Stimulated activated memory B cell treated with anti-CD40 and anti-IgM and Interleukin-4, amounts not matched to agents 10 μg/mL and 1 μg/mL and 100 μg/mL, for 72 hours (primary cell): ENCODE measurements at regions not wholly inside any gene's neighbourhood (a gene's known extent, or its start where the extent isn't known, plus 50 kb on each side); places are given as distances from the start of the nearest gene placed in this dataset.

ENCODE experiments used
- ATAC-seq: fragments of 150-1000 bp; cut with Tn5 transposase; 2 replicates; pipeline ENCODE4 v1.10.0; 2021
- H3K27ac Mint-ChIP-seq: one replicate; pipeline ENCODE4 v1.8.0; 2022; ENCODE audit warnings: mild to moderate bottlenecking, mixed read lengths
- H3K27me3 Mint-ChIP-seq: one replicate; pipeline ENCODE4 v1.8.0; 2022; ENCODE audit warnings: mixed read lengths
- H3K36me3 Mint-ChIP-seq: one replicate; pipeline ENCODE4 v1.8.0; 2022; ENCODE audit warnings: mixed read lengths
- H3K4me1 Mint-ChIP-seq: one replicate; pipeline ENCODE4 v1.8.0; 2022; ENCODE audit warnings: mixed read lengths
- H3K4me3 Mint-ChIP-seq: one replicate; pipeline ENCODE4 v1.8.0; 2022; ENCODE audit warnings: mild to moderate bottlenecking, moderate library complexity, mixed read lengths
- H3K9me3 Mint-ChIP-seq: one replicate; pipeline ENCODE4 v1.8.0; 2022; ENCODE audit warnings: mixed read lengths

- Mint-ChIP-seq H3K27me3 (peaks cover 5% of the 10 kb centered on the region), H3K4me3 (no peak overlapping the region), H3K9me3 (peaks cover 8% of the 10 kb centered on the region), H3K4me1 (no peaks in the 10 kb centered on the region), H3K27ac (no peak overlapping the region), H3K36me3 (no peaks in the 10 kb centered on the region)
- peak; percentile 11 for ATAC-seq
These were observed 644.4 kb downstream of the BRD1 start for GRCh38 chr22:49183208-49183825.

- no peak overlapping the region for H3K27ac Mint-ChIP-seq
- no peaks in the 10 kb centered on the region for H3K4me1 Mint-ChIP-seq
- H3K27me3 Mint-ChIP-seq: no peaks in the 10 kb centered on the region
- ATAC-seq: no peak
- H3K4me3 Mint-ChIP-seq: no peak overlapping the region
- H3K9me3 Mint-ChIP-seq: peaks cover 4% of the 10 kb centered on the region
- no peaks in the 10 kb centered on the region for H3K36me3 Mint-ChIP-seq
These were observed 645.3 kb downstream of the BRD1 start for GRCh38 chr22:49182416-49182815.

GRCh38 chr22:49181942-49182341 is 645.7 kb downstream of the BRD1 start:
- no peaks in the 10 kb centered on the region for H3K27me3 Mint-ChIP-seq
- no peaks in the 10 kb centered on the region for H3K36me3 Mint-ChIP-seq
- no peak for ATAC-seq

GRCh38 chr22:49181431-49181830 is 646.2 kb downstream of the BRD1 start:
- peaks cover 4% of the 10 kb centered on the region for H3K9me3 Mint-ChIP-seq
- no peaks in the 10 kb centered on the region for H3K4me1 Mint-ChIP-seq
- H3K36me3 Mint-ChIP-seq: no peaks in the 10 kb centered on the region
- ATAC-seq: no peak
- H3K4me3 Mint-ChIP-seq: no peak overlapping the region
- no peak overlapping the region for H3K27ac Mint-ChIP-seq
- no peaks in the 10 kb centered on the region for H3K27me3 Mint-ChIP-seq

More at GRCh38 chr22:49181942-49182341, 645.7 kb downstream of the BRD1 start:
- no peak overlapping the region for H3K4me3 Mint-ChIP-seq
- H3K27ac Mint-ChIP-seq: no peak overlapping the region
- no peaks in the 10 kb centered on the region for H3K4me1 Mint-ChIP-seq
- H3K9me3 Mint-ChIP-seq: peaks cover 4% of the 10 kb centered on the region

GRCh38 chr22:49180683-49181024 is 647.0 kb downstream of the BRD1 start:
- no peak for ATAC-seq
- H3K4me3 Mint-ChIP-seq: no peak overlapping the region
- no peaks in the 10 kb centered on the region for H3K27me3 Mint-ChIP-seq
- H3K4me1 Mint-ChIP-seq: no peaks in the 10 kb centered on the region
- peaks cover 8% of the 10 kb centered on the region for H3K9me3 Mint-ChIP-seq
- no peak overlapping the region for H3K27ac Mint-ChIP-seq
- H3K36me3 Mint-ChIP-seq: no peaks in the 10 kb centered on the region

DNA sequence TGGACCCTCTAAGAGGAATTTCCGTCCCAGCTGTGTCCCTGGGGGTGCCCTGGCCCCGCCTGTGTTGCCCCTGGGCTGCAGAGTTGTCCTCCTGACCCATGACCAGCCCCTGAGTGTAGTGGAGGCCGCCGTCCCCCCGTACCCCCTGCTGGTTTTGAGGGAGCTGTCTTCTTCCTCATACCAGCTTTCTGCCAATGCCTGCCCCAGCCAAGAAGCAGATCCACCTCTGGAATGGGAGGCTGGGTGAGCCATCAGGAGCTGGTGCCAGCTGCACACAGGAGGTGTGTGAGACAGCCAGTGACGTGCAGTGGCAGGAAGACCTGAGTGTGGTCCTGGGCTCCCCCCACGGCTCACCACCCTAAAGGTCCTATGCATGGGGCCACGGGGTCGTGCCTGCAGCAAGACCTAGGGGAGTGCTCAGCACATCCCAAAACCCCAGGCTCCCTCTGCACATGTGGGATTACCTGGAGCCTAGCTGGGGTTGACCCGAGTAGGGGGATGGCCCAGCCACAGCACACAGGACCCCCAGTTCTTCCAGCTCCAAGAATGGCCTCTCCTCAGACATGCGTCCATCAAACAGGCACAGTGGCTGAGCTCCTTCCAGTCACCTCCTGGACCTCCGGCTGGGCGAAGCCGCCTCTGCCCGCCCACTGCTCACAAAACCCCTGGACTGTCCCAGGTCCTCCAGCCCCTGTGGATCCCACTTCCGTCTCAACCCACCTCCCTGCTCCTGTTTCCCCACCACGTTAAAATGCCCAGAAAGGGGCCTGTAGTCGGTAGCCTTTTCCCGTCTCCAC is 647.6 kb downstream of the BRD1 start:
- H3K27ac Mint-ChIP-seq: no peak overlapping the region
- ATAC-seq: no peak
- H3K36me3 Mint-ChIP-seq: no peaks in the 10 kb centered on the region
- no peaks in the 10 kb centered on the region for H3K27me3 Mint-ChIP-seq
- H3K4me1 Mint-ChIP-seq: no peaks in the 10 kb centered on the region
- H3K4me3 Mint-ChIP-seq: no peak overlapping the region
- peaks cover 4% of the 10 kb centered on the region for H3K9me3 Mint-ChIP-seq

GRCh38 chr22:49179175-49179574 is 648.5 kb downstream of the BRD1 start:
- Mint-ChIP-seq H3K4me3 (no peak overlapping the region), H3K9me3 (peaks cover 4% of the 10 kb centered on the region), H3K27me3 (no peaks in the 10 kb centered on the region), H3K4me1 (no peaks in the 10 kb centered on the region), H3K36me3 (no peaks in the 10 kb centered on the region), H3K27ac (no peak overlapping the region)
- ATAC-seq: no peak

- Mint-ChIP-seq H3K4me1 (no peaks in the 10 kb centered on the region), H3K27ac (no peak overlapping the region), H3K9me3 (peaks cover 4% of the 10 kb centered on the region), H3K36me3 (no peaks in the 10 kb centered on the region), H3K27me3 (no peaks in the 10 kb centered on the region), H3K4me3 (no peak overlapping the region)
- ATAC-seq: peak; percentile 12
These were observed 649.2 kb downstream of the BRD1 start for GRCh38 chr22:49178246-49179005.

DNA sequence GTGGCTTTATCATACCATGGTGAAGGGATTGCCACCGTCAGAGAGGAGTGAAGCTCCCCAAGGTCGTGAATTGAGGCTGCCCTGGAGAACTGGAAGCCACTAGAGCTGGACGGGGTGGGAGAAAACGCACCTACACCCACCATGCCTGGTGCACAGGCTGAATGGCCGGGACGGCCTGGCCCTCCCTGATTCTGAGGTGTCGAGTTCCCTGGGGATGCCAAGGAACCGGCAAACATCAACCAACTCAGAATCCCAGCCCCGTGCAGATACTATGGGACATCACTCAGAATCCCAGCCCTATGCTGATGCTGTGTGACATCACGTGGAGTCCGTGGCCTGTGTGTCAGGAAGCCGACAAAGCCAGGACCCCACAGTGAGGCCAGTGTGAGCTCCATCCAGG is 650.0 kb downstream of the BRD1 start:
- Mint-ChIP-seq H3K27me3 (no peaks in the 10 kb centered on the region), H3K36me3 (no peaks in the 10 kb centered on the region), H3K9me3 (peaks cover 5% of the 10 kb centered on the region), H3K4me1 (no peaks in the 10 kb centered on the region), H3K27ac (no peak overlapping the region), H3K4me3 (no peak overlapping the region)
- no peak for ATAC-seq

DNA sequence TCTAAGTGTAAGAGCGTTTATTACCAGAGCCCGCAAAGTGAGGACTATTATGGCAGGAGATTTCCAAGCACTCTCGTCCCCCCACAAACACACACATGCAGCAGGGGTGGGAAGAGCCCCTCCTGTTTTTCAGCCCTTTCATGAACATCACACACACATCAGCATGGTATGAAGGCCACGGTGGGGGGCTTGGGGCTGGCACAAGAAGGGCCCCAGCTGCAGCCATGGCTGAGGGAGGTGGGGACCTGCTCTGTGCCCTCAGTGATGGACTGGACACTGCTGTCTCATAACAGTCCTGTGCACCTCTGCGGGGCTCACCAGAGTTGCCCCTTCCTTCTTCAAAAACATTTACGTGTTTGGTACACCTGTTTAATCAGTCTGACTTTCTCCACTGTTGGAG is 650.7 kb downstream of the BRD1 start:
- no peak for ATAC-seq
- Mint-ChIP-seq H3K4me1 (no peaks in the 10 kb centered on the region), H3K36me3 (no peaks in the 10 kb centered on the region), H3K27ac (no peak overlapping the region), H3K4me3 (no peak overlapping the region), H3K27me3 (no peaks in the 10 kb centered on the region), H3K9me3 (peaks cover 12% of the 10 kb centered on the region)

DNA sequence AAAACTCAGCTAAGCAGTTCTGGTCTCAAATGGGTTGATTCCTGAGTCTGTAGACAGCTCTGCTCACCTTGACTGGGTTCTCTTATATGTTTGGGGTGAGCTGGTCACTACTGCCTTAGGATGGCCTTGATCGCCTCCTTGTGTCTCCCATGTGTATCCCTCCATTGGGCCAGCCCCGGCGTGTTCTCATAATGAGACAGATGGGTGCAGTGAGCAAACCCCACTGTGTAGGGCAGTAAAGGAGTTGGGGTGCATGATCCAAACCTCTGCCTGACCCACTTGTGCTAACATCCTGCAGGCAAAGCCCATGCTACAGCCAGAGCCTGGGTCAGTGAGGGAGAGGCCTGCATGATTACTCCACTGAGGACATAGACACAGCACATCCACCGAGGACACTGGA is 657.6 kb downstream of the BRD1 start:
- peaks cover 21% of the 10 kb centered on the region for H3K9me3 Mint-ChIP-seq
- no peaks in the 10 kb centered on the region for H3K27me3 Mint-ChIP-seq
- ATAC-seq: no peak
- H3K4me1 Mint-ChIP-seq: no peaks in the 10 kb centered on the region
- H3K4me3 Mint-ChIP-seq: no peak overlapping the region
- no peaks in the 10 kb centered on the region for H3K36me3 Mint-ChIP-seq
- H3K27ac Mint-ChIP-seq: no peak overlapping the region

GRCh38 chr22:49169074-49169744 is 658.5 kb downstream of the BRD1 start:
- Mint-ChIP-seq H3K4me3 (no peak overlapping the region), H3K27me3 (no peaks in the 10 kb centered on the region), H3K36me3 (no peaks in the 10 kb centered on the region), H3K9me3 (peaks cover 21% of the 10 kb centered on the region), H3K4me1 (no peaks in the 10 kb centered on the region), H3K27ac (no peak overlapping the region)
- ATAC-seq: no peak

DNA sequence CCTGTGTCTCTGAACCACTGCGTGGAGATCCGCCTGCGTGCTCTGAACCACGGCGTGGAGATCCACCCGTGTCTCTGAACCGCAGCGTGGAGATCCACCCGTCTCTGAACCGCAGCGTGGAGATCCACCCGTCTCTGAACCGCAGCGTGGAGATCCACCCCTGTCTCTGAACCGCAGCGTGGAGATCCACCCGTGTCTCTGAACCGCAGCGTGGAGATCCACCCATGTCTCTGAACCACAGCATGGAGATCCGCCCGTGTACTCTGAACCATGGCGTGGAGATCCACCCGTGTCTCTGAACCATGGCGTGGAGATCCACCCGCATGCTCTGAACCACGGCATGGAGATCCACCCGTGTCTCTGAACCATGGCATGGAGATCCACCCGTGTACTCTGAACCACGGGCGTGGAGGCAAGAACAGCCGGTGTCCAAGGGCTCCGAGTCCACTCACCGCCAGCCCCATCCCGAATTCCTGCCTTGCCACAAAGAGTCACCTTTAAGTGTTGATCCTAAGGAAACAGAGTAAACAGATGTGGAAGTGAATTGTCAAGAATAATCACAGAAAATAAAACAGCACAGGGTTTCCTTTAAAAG is 659.4 kb downstream of the BRD1 start:
- Mint-ChIP-seq H3K4me1 (no peaks in the 10 kb centered on the region), H3K27me3 (no peaks in the 10 kb centered on the region), H3K4me3 (no peak overlapping the region), H3K9me3 (peaks cover 21% of the 10 kb centered on the region), H3K36me3 (no peaks in the 10 kb centered on the region), H3K27ac (no peak overlapping the region)
- no peak for ATAC-seq

- Mint-ChIP-seq H3K4me3 (no peak overlapping the region), H3K27me3 (no peaks in the 10 kb centered on the region), H3K36me3 (no peaks in the 10 kb centered on the region), H3K9me3 (peaks cover 11% of the 10 kb centered on the region), H3K27ac (no peak overlapping the region), H3K4me1 (no peaks in the 10 kb centered on the region)
- ATAC-seq: no peak
These were observed 660.9 kb downstream of the BRD1 start for GRCh38 chr22:49166746-49167145.

GRCh38 chr22:49166211-49166610 is 661.5 kb downstream of the BRD1 start:
- H3K9me3 Mint-ChIP-seq: peaks cover 7% of the 10 kb centered on the region
- peaks cover 4% of the 10 kb centered on the region for H3K27me3 Mint-ChIP-seq
- no peaks in the 10 kb centered on the region for H3K36me3 Mint-ChIP-seq
- ATAC-seq: no peak
- H3K4me3 Mint-ChIP-seq: no peak overlapping the region
- H3K4me1 Mint-ChIP-seq: no peaks in the 10 kb centered on the region
- no peak overlapping the region for H3K27ac Mint-ChIP-seq
